HUES48 (cell line): ENCODE measurements at regions not wholly inside any gene's neighbourhood (a gene's known extent, or its start where the extent isn't known, plus 50 kb on each side); places are given as distances from the start of the nearest gene placed in this dataset.

Experiments
- H3K27ac ChIP-seq: one replicate; pipeline ENCODE4 v1.7.0; 2013; ENCODE audit warnings: low read depth, low read length, inconsistent platforms
- H3K27me3 ChIP-seq: 2 replicates; pipeline ENCODE4 v1.6.1; 2013; ENCODE audit warnings: mild to moderate bottlenecking, low read length; ENCODE audit not compliant: control insufficient read depth, insufficient read depth
- H3K36me3 ChIP-seq: 2 replicates; pipeline ENCODE4 v1.6.1; 2013; ENCODE audit warnings: low read length; ENCODE audit not compliant: control insufficient read depth, insufficient read depth
- H3K4me1 ChIP-seq: 2 replicates; pipeline ENCODE4 v1.6.1; 2013; ENCODE audit warnings: mild to moderate bottlenecking, low read length; ENCODE audit not compliant: control insufficient read depth, insufficient read depth
- H3K4me3 ChIP-seq: 2 replicates; pipeline ENCODE4 v1.5.1; 2013; ENCODE audit warnings: mild to moderate bottlenecking, low read depth, low read length
- H3K9ac ChIP-seq: 2 replicates; pipeline ENCODE4 v1.6.1; 2013; ENCODE audit warnings: mild to moderate bottlenecking, low read depth, low read length, moderate library complexity
- H3K9me3 ChIP-seq: 2 replicates; pipeline ENCODE4 v1.6.1; 2013; ENCODE audit warnings: low read length; ENCODE audit not compliant: control insufficient read depth, insufficient read depth

GRCh38 chr18:73852789-73853549 is 294.7 kb downstream of the FBXO15 start:
- no peaks in the 10 kb centered on the region for H3K27me3 ChIP-seq
- H3K36me3 ChIP-seq = no peaks in the 10 kb centered on the region
- H3K27ac ChIP-seq = no peak overlapping the region
- no peaks in the 10 kb centered on the region for H3K9me3 ChIP-seq
- H3K4me3 ChIP-seq = no peak overlapping the region
- no peak overlapping the region for H3K9ac ChIP-seq
- peaks cover 4% of the 10 kb centered on the region; the same call in 1 of the 2 replicates for H3K4me1 ChIP-seq

- no peak overlapping the region for H3K9ac ChIP-seq
- H3K27me3 ChIP-seq = no peaks in the 10 kb centered on the region
- no peaks in the 10 kb centered on the region for H3K9me3 ChIP-seq
- H3K27ac ChIP-seq = no peak overlapping the region
- no peak overlapping the region for H3K4me3 ChIP-seq
- H3K36me3 ChIP-seq = no peaks in the 10 kb centered on the region
- H3K4me1 ChIP-seq = peaks cover 4% of the 10 kb centered on the region; the same call in 1 of the 2 replicates
Measured at GRCh38 chr18:73850782-73851181, 296.9 kb downstream of the FBXO15 start.

GRCh38 chr18:73848656-73849055 is 299.0 kb downstream of the FBXO15 start:
- Histone ChIP-seq H3K4me1 (peaks cover 6% of the 10 kb centered on the region), H3K4me3 (no peak overlapping the region), H3K27ac (no peak overlapping the region), H3K9ac (no peak overlapping the region), H3K27me3 (no peaks in the 10 kb centered on the region), H3K9me3 (no peaks in the 10 kb centered on the region), H3K36me3 (no peaks in the 10 kb centered on the region)

GRCh38 chr18:73843455-73843854 is 304.2 kb downstream of the FBXO15 start:
- Histone ChIP-seq H3K4me3 (no peak overlapping the region), H3K4me1 (peaks cover 4% of the 10 kb centered on the region; the same call in 1 of the 2 replicates), H3K9me3 (no peaks in the 10 kb centered on the region), H3K36me3 (no peaks in the 10 kb centered on the region), H3K9ac (no peak overlapping the region), H3K27me3 (no peaks in the 10 kb centered on the region), H3K27ac (no peak overlapping the region)

GRCh38 chr18:73842795-73843394 is 304.7 kb downstream of the FBXO15 start:
- Histone ChIP-seq H3K4me1 (peaks cover 4% of the 10 kb centered on the region; the same call in 1 of the 2 replicates), H3K4me3 (no peak overlapping the region)

GRCh38 chr18:73841661-73842060 is 306.0 kb downstream of the FBXO15 start:
- H3K9me3 ChIP-seq = no peaks in the 10 kb centered on the region
- no peaks in the 10 kb centered on the region for H3K27me3 ChIP-seq
- H3K27ac ChIP-seq = no peak overlapping the region
- no peak overlapping the region for H3K4me3 ChIP-seq
- H3K36me3 ChIP-seq = no peaks in the 10 kb centered on the region
- H3K4me1 ChIP-seq = peaks cover 4% of the 10 kb centered on the region; the same call in 1 of the 2 replicates
- H3K9ac ChIP-seq = no peak overlapping the region

More at GRCh38 chr18:73842795-73843394, 304.7 kb downstream of the FBXO15 start:
- Histone ChIP-seq H3K27me3 (no peaks in the 10 kb centered on the region), H3K27ac (no peak overlapping the region), H3K9ac (no peak overlapping the region), H3K36me3 (no peaks in the 10 kb centered on the region), H3K9me3 (no peaks in the 10 kb centered on the region)

- H3K27ac ChIP-seq = no peak overlapping the region
- no peak overlapping the region for H3K4me3 ChIP-seq
- no peaks in the 10 kb centered on the region for H3K27me3 ChIP-seq
- H3K36me3 ChIP-seq = no peaks in the 10 kb centered on the region
- H3K9me3 ChIP-seq = no peaks in the 10 kb centered on the region
- peaks cover 3% of the 10 kb centered on the region; the same call in 1 of the 2 replicates for H3K4me1 ChIP-seq
- no peak overlapping the region for H3K9ac ChIP-seq
Measured at GRCh38 chr18:73840319-73840945, 307.2 kb downstream of the FBXO15 start.

GRCh38 chr18:73839441-73839840 is 308.2 kb downstream of the FBXO15 start:
- Histone ChIP-seq H3K4me1 (no peaks in the 10 kb centered on the region), H3K9ac (no peak overlapping the region), H3K4me3 (no peak overlapping the region), H3K36me3 (no peaks in the 10 kb centered on the region), H3K27ac (no peak overlapping the region), H3K27me3 (no peaks in the 10 kb centered on the region), H3K9me3 (no peaks in the 10 kb centered on the region)

GRCh38 chr18:73838107-73838506 is 309.5 kb downstream of the FBXO15 start:
- H3K27me3 ChIP-seq = no peaks in the 10 kb centered on the region
- no peak overlapping the region for H3K4me3 ChIP-seq
- H3K36me3 ChIP-seq = no peaks in the 10 kb centered on the region
- no peak overlapping the region for H3K27ac ChIP-seq
- H3K9ac ChIP-seq = no peak overlapping the region
- no peaks in the 10 kb centered on the region for H3K4me1 ChIP-seq
- no peaks in the 10 kb centered on the region for H3K9me3 ChIP-seq

- Histone ChIP-seq H3K4me3 (no peak overlapping the region), H3K27me3 (no peaks in the 10 kb centered on the region), H3K36me3 (no peaks in the 10 kb centered on the region), H3K27ac (no peak overlapping the region), H3K9ac (no peak overlapping the region), H3K9me3 (no peaks in the 10 kb centered on the region), H3K4me1 (no peaks in the 10 kb centered on the region)
Measured at GRCh38 chr18:73835656-73836364, 311.8 kb downstream of the FBXO15 start.
